Testis (tissue), 2 donors: ENCODE measurements at regions not wholly inside any gene's neighbourhood (a gene's known extent, or its start where the extent isn't known, plus 50 kb on each side); places are given as distances from the start of the nearest gene placed in this dataset.

Experiments used
- POLR2A ChIP-seq: fragments of 450-650 bp; IDR thresholded peaks from one replicate; pipeline ENCODE4 v1.6.1; 2017; ENCODE audit warnings: antibody characterized with exemption, mild to moderate bottlenecking, moderate library complexity
- TF ChIP-seq, protein P1 (sequence below), 3 experiments: fragments of 450-650 bp in 2 of 3; fragments of 200-600 bp in 1 of 3; sonication (generic) in 1 of 3; IDR thresholded peaks; one replicate each; pipeline ENCODE4 v1.5.1; 2016 to 2019; ENCODE audit warnings: antibody characterized with exemption in 3 of 3, mild to moderate bottlenecking in 2 of 3, moderate library complexity in 1 of 3

DNA sequence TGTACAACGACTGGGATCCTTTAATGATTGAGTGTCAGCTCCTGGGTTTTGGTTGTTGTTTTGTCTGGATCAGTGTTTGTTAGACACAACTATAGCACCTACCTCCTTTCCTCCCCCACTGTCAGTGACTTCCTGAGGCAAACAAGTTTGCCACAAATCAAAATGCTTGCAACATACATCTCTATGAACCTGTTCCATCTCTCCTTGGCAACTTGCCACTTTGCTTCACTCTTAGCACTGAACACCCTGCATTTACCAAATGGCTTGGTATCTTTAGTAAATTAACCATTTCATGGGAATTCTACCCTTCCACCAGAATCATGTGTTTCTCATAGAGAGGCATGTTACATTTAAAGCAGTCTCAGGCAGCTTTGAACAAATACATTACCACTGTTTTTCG is 301.1 kb upstream of the TANK start:
- TF ChIP-seq, protein P1, sequence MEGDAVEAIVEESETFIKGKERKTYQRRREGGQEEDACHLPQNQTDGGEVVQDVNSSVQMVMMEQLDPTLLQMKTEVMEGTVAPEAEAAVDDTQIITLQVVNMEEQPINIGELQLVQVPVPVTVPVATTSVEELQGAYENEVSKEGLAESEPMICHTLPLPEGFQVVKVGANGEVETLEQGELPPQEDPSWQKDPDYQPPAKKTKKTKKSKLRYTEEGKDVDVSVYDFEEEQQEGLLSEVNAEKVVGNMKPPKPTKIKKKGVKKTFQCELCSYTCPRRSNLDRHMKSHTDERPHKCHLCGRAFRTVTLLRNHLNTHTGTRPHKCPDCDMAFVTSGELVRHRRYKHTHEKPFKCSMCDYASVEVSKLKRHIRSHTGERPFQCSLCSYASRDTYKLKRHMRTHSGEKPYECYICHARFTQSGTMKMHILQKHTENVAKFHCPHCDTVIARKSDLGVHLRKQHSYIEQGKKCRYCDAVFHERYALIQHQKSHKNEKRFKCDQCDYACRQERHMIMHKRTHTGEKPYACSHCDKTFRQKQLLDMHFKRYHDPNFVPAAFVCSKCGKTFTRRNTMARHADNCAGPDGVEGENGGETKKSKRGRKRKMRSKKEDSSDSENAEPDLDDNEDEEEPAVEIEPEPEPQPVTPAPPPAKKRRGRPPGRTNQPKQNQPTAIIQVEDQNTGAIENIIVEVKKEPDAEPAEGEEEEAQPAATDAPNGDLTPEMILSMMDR (IDR thresholded peaks at IDR 0.05): no peak
- TF ChIP-seq POLR2A: no peak
